GM19397 (cell line): ENCODE measurements at regions not wholly inside any gene's neighbourhood (a gene's known extent, or its start where the extent isn't known, plus 50 kb on each side); places are given as distances from the start of the nearest gene placed in this dataset.

Source experiments
- ATAC-seq: cut with Tn5 transposase; IDR thresholded peaks from one replicate; pipeline ENCODE4 v1.9.1; 2021; ENCODE audit warnings: mild to moderate bottlenecking, moderate library complexity; ENCODE audit not compliant: unreplicated experiment

DNA sequence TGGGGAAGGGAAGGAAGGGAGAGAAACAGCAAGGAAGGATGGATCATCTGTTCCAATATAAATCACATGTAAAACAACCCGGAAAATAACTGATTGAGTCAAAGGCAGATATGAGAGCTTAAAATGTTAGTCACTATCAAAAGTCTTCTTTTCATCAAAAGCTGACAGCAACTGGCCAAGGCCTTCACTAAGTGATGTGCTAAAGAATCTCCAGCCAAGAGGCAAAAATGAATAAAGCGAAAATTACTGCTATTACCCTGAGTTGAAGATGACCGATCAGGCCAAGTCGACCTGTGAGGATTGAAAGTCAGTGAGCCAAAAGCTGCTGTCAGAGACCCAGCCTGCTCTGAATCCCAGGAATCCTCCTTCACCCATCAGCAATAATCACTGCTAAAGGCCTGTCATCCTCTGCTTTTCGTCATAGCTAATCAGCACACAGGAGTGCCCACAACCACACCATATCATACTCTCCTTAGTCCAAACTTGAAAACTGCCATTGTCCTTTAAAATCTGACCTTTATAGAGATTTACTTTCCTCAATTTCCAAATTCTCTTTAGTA lies 736.9 kb downstream of the TLE1 start:
- no peak for ATAC-seq

GRCh38 chr9:80951675-80952074 lies 737.7 kb downstream of the TLE1 start:
- no peak for ATAC-seq

DNA sequence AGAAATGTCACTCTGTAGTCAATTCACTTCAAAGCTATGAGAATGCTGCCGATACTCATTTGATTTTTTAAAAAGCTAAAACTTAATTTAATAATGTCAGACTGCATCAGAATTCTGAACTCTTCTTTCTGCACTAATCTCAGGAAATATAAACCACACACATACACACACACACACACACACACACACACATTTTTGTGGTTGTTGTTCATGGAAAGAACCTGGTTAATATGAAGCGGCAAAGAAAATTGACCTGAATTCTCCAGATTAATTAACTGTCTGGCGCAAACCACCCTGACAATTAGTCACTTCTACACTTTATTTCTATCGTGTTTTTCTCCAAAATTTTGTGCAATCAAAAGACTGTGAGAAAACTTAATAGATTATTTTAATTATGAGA lies 740.5 kb downstream of the TLE1 start:
- no peak for ATAC-seq

DNA sequence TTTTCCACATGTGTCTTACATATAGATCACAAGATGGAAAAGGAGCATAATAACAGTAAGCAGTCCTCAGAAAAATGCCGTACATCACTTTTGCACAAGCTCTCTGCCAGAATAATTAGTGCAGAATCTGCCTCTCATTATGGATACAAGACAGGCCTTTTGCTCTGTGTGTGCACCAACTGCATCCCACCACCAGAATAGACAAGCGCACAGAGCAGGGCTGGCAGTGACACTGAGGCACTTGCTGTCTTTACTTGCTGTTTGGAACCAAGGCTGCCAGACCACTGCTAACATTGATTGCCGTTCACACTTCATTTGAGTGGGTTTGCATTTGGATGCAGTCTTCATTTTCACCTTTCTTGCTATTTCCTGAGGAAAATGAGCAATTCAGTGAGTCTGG lies 741.3 kb downstream of the TLE1 start:
- no peak for ATAC-seq

DNA sequence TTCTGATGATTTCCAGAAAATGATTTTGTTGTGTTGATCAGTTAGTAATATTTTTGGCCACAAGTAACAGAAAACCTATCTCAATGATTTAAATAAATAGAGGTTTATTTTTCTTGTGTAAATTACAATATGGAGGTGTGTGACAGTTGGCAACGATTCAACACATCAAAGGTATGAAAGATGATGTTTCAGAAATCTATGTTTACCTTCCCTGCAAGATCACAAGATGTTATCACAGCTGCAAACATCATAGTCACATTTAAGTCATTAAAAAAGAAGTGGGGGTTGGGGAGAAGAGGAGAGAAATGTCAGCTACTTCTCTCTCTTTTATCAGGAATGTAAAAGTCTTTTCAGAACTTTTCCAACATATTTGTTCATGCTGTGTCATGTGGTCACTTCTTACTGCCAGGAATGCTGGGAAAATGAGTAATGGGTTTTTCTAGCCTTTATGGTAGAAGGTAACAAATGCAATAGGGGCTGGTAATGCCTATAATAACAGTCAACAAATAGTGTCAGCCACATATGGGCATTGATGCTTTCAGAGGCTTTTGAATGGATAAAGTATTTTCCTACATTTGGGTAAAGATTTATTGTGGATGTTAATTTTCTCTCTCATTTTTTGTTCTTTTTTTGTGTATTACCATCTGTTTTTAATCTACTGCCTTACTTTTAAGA lies 742.7 kb downstream of the TLE1 start:
- no peak for ATAC-seq

DNA sequence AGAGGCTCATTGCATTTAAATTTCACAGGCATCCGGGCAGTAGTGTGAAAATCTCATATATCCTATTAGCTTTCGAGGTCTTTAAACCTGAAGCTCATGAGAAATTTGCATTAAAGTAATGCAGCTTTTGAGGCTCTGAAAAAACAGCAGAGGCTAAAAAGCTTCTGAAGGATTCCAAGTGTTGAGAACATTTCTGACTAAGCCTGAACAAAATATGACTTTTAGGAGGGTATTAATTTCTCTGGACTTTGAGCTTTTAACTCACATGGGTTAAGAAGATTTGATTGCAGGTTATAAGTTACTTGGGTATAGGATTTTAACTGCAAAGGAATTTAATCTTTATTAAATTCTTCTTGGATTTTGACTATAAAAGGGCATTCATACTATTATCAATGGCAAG lies 743.9 kb downstream of the TLE1 start:
- ATAC-seq, result no peak

DNA sequence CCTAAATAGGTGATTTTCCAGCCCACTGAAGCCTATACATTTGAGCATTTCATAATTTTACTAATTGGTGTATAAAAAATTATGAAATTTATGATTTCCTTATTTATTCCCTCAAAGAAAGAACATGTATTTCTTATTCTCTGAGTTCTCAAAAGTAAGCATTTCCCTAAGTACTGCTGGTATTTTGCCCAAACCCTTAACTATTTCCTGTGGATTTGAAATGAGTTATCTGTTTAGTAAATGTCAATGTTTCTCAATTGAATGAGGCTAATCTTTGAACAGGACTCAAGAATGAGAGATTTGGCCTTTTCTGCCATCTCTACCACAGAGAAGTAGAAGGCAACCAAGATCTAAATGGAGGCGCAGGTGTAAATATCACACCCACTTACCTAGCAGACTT lies 751.7 kb downstream of the TLE1 start:
- ATAC-seq, result no peak

- no peak for ATAC-seq
These were observed 755.3 kb downstream of the TLE1 start for GRCh38 chr9:80934095-80934494.

GRCh38 chr9:80932947-80933780 lies 756.2 kb downstream of the TLE1 start:
- no peak for ATAC-seq

GRCh38 chr9:80932181-80932580 lies 757.2 kb downstream of the TLE1 start:
- no peak for ATAC-seq

GRCh38 chr9:80931163-80931562 lies 758.2 kb downstream of the TLE1 start:
- ATAC-seq, result no peak

DNA sequence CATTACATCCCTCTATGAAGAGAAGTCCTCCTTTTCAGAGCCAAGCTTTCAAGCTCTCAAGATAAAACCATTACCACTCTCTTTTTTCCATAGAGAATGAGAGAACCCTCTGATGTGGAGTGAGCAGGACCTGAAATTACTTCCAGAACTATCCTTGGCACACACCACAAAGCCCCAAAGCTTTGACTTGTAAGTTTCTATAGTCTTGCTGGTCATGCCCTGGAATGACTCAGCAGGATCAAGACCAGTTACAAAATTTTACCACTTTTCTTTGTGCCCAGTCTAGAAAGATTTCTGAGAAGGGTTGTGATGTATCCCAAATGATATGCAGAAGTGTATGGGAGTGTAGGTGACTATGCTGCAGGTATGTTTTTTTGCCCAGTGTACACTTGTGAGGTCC lies 760.6 kb downstream of the TLE1 start:
- no peak for ATAC-seq

- ATAC-seq, result no peak
These were observed 762.7 kb downstream of the TLE1 start for GRCh38 chr9:80926611-80927010.

DNA sequence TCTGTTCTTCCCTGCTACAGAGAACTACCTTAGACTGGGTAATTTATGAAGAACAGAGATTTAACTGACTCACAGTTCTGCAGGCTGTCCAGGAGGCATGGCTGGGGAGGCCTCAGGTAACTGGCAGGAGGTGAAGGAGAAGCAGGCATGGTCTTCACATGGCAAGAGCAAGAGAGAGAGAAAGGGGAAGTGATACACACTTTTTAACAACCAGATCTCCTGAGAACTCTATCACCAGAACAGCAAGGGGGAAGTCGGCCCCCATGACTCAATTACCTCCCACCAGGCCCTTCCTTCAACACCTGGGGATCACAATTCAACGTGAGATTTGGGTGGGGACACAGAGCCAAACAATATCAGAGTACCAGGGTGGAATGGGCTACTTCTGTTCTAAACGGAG lies 766.8 kb downstream of the TLE1 start:
- no peak for ATAC-seq

- ATAC-seq, result no peak
These were observed 782.6 kb downstream of the TLE1 start for GRCh38 chr9:80906728-80907127.

GRCh38 chr9:80899208-80899607 lies 790.1 kb downstream of the TLE1 start:
- ATAC-seq, result no peak

DNA sequence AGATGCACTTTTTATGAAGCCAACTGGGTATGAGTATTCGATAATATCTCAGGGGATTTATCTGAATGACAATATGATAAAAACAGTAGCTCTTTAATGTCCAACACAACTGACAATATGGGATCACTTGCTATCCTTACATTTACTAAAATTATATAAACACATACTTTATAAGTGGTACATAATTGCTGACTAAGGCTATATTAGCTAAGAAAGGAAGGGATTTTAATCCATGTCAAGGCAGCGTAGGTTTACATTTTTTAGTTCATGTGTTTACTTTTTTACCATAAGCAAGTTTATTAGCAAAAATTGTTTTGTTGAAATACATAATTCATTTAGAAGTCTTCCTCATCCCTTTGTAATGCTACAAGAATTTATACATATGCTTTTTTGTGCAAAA lies 796.2 kb downstream of the TLE1 start:
- no peak for ATAC-seq

DNA sequence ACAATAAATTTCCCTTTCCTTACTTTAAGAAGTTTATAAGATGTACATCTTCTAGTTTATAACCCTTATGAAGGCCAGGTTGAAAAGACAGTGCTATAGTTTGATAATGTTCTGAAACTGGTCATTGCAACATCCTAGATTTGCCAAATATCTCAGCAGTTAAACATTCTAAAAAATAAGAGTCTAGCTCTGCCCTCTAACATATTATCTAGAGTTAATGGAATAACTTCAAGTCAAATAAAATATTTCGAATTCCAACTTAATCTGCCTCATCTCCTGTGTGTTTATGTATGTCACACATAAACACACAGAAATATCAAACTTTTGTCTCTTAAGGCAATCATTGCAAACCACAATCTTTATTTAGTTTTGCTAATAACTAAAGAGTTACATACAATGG lies 796.6 kb downstream of the TLE1 start:
- ATAC-seq, result no peak

DNA sequence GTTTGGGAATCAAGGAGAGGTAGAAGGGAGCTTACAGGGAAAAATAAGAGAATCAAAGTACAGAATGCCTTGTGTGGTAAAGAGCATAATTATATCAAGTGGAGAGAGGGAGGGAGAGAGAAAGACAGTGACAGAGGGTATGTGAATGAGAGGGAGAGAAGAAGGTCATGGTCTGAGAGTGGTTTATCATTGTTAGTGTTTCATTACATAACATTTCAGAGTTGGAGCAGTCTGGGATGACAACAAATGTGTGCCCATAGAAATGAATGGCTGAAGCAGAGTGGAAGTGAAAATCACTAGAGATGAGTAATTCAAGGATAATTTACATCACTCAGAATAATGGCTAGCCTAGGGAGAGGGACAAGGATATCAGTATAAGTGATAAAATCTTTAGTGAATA lies 799.2 kb downstream of the TLE1 start:
- no peak for ATAC-seq

GRCh38 chr9:80885894-80886293 lies 803.5 kb downstream of the TLE1 start:
- ATAC-seq, result no peak

DNA sequence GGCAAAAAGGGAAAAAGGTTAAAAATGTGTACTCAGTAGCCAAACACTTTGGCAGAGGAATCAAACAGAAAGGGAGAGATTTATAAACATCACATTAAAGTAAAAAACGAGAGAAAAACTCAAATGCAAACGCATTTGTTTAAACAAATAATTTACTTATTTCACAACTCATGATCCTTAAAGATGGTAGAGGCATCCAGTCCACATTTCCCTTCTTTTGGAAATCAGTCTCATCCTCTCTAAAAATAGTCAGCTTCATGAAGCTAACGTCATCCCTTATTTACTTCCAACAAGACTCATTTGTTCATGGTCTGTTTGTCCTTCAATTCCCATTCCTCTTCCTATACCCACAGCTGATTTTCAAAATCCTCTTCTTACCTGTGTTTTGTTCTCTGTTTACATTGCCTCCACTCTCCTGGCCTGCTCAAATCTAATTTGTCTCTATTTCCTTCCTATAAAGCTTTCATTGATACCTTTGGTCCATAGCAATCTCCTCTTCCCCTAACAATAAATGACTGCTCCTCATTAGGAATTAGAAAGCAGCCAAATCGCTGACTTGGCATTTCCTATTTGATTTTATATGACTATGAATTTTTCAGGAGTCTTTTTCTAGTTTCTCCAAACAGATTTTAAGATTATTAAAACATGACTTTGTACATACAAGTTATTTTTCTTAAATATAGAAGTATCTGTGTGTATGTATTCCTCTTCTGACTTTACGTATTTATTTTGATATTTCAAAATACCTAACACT lies 805.3 kb downstream of the TLE1 start:
- ATAC-seq, result no peak

GRCh38 chr9:80883426-80883825 lies 805.9 kb downstream of the TLE1 start:
- ATAC-seq, result no peak
